Upper lobe of left lung (tissue), 4 donors: ENCODE measurements at regions not wholly inside any gene's neighbourhood (a gene's known extent, or its start where the extent isn't known, plus 50 kb on each side); places are given as distances from the start of the nearest gene placed in this dataset.

ENCODE experiments used
- EP300 ChIP-seq, 4 donors: sonication (generic); formaldehyde crosslinking; IDR thresholded peaks; one replicate each; pipeline ENCODE4 v1.5.1; 2017; ENCODE audit warnings: antibody characterized with exemption in 4 of 4, control low read depth in 2 of 4
- POLR2A ChIP-seq, 4 donors: fragments of 450-650 bp; IDR thresholded peaks; one replicate each; pipeline ENCODE4 v1.5.1; 2016 to 2017; ENCODE audit warnings: antibody characterized with exemption in 4 of 4, mild to moderate bottlenecking in 2 of 4
- POLR2AphosphoS5 ChIP-seq, 2 donors: sonication (generic); formaldehyde crosslinking; IDR thresholded peaks; one replicate each; pipeline ENCODE4 v1.5.1; 2017; ENCODE audit warnings: antibody characterized with exemption in 2 of 2
- TF ChIP-seq, protein P1 (sequence below), 6 experiments: fragments of 450-650 bp in 4 of 6; fragments of 200-600 bp in 2 of 6; sonication (generic) in 2 of 6; IDR thresholded peaks; one replicate each; pipeline ENCODE4 v1.5.1; 2016 to 2019; ENCODE audit warnings: antibody characterized with exemption in 6 of 6

DNA sequence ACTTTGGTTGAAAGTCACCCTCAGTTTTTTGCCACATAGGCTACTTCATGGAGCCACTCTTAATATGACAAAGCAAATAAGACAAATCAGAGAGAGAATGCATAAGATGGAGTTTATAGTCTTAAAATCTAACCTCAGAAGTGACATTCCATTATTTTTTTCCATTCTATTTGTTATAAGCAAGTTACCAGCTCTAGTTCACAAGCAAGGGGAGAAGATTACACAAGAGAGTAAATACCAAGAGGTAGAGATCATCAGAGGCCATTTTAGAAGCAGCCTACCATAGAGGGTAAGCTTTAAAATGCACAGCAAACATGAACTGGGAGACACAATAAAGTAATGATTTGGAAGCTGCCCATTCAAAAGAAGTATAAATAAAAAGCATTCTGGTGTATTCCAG is 651.3 kb upstream of the MEF2C start:
- TF ChIP-seq POLR2AphosphoS5 (IDR thresholded peaks at IDR 0.05) (no peak), POLR2A (IDR thresholded peaks at IDR 0.05) (no peak), EP300 (IDR thresholded peaks at IDR 0.05) (no peak)
- TF ChIP-seq, protein P1, sequence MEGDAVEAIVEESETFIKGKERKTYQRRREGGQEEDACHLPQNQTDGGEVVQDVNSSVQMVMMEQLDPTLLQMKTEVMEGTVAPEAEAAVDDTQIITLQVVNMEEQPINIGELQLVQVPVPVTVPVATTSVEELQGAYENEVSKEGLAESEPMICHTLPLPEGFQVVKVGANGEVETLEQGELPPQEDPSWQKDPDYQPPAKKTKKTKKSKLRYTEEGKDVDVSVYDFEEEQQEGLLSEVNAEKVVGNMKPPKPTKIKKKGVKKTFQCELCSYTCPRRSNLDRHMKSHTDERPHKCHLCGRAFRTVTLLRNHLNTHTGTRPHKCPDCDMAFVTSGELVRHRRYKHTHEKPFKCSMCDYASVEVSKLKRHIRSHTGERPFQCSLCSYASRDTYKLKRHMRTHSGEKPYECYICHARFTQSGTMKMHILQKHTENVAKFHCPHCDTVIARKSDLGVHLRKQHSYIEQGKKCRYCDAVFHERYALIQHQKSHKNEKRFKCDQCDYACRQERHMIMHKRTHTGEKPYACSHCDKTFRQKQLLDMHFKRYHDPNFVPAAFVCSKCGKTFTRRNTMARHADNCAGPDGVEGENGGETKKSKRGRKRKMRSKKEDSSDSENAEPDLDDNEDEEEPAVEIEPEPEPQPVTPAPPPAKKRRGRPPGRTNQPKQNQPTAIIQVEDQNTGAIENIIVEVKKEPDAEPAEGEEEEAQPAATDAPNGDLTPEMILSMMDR (IDR thresholded peaks at IDR 0.05) = no peak
